Fibroblast of lung (primary cell): ENCODE measurements at regions not wholly inside any gene's neighbourhood (a gene's known extent, or its start where the extent isn't known, plus 50 kb on each side); places are given as distances from the start of the nearest gene placed in this dataset.

Source experiments
- DNase-seq, 2 donors: peaks; one replicate each; pipeline versions ENCODE4 v3.0.0 to v3.0.0-alpha.2; 2010; ENCODE audit warnings: low read depth in 2 of 2
- H2AFZ ChIP-seq: 2 replicates; pipeline ENCODE4 v1.5.1; 2012; ENCODE audit warnings: low read length, control low read depth, inconsistent platforms
- H3K27ac ChIP-seq: 2 replicates; pipeline ENCODE4 v1.5.1; 2011; ENCODE audit warnings: low read length, control low read depth; ENCODE audit not compliant: insufficient read depth
- H3K27me3 ChIP-seq: 2 replicates; pipeline ENCODE4 v1.5.1; 2011; ENCODE audit warnings: mild to moderate bottlenecking, low read length; ENCODE audit not compliant: control insufficient read depth, insufficient read depth
- H3K36me3 ChIP-seq: 2 replicates; pipeline ENCODE4 v1.5.1; 2011; ENCODE audit warnings: low read length; ENCODE audit not compliant: control insufficient read depth, insufficient read depth
- H3K4me1 ChIP-seq: 2 replicates; pipeline ENCODE4 v1.5.1; 2011; ENCODE audit warnings: low read length; ENCODE audit not compliant: control insufficient read depth, insufficient read depth; ENCODE audit errors: extremely low read depth
- H3K4me2 ChIP-seq: 2 replicates; pipeline ENCODE4 v1.5.1; 2011; ENCODE audit warnings: low read length, control low read depth; ENCODE audit not compliant: insufficient read depth; ENCODE audit errors: extremely low read depth
- H3K4me3 ChIP-seq, 4 experiments: fragments of 200-600 bp in 1 of 4; sonication (generic) in 1 of 4; replicated peaks in 1 of 4; 2 replicates each; pipeline ENCODE4 v1.5.1; 2011 to 2016; ENCODE audit warnings: low read length in 4 of 4, low read depth in 3 of 4, mild to moderate bottlenecking in 3 of 4, control low read depth in 2 of 4, inconsistent platforms in 1 of 4, mixed read lengths in 1 of 4; ENCODE audit not compliant: insufficient read depth in 1 of 4; ENCODE audit errors: control extremely low read depth in 1 of 4
- H3K79me2 ChIP-seq: 2 replicates; pipeline ENCODE4 v1.5.1; 2012; ENCODE audit warnings: mild to moderate bottlenecking, low read length, inconsistent platforms; ENCODE audit not compliant: control insufficient read depth, insufficient read depth
- H3K9ac ChIP-seq: 2 replicates; pipeline ENCODE4 v1.5.1; 2011; ENCODE audit warnings: mild to moderate bottlenecking, low read length, control low read depth; ENCODE audit not compliant: insufficient read depth
- H3K9me3 ChIP-seq: 2 replicates; pipeline ENCODE4 v1.5.1; 2012; ENCODE audit warnings: low read depth, low read length; ENCODE audit not compliant: control insufficient read depth, insufficient read depth
- H4K20me1 ChIP-seq: 2 replicates; pipeline ENCODE4 v1.5.1; 2011; ENCODE audit warnings: low read length; ENCODE audit not compliant: control insufficient read depth, insufficient read depth; ENCODE audit errors: extremely low read depth
- EZH2 ChIP-seq: IDR thresholded peaks from 2 replicates; pipeline ENCODE4 v1.5.1; 2012; ENCODE audit warnings: low read length, control low read depth, mild to moderate bottlenecking; ENCODE audit errors: missing control alignments
- TF ChIP-seq, protein P1 (sequence below), 2 donors: IDR thresholded peaks in 1 of 2; conservative IDR thresholded peaks in 1 of 2; 1 replicate in 1 of 2; 2 replicates in 1 of 2; pipeline ENCODE4 v1.5.1; 2011 to 2012; ENCODE audit warnings: low read length in 2 of 2, control low read depth in 1 of 2, inconsistent platforms in 1 of 2, low read depth in 1 of 2, mild to moderate bottlenecking in 1 of 2

DNA sequence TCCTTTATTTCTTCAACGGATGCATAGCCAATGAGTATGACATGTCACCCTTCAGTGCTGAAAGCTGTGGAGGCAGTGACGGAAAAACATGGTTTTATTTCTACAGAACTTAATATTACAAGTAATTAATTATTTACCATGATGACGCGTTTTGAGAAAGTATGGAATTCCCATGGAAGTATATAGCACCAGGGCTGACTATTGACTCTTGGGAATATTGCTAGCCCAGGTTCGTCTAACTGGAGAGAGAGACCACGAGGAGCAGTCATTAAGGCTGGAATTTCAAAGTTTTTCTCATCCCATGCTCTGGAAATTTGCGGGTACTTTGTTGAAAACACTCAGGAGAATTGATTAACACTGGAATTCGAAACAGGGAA, 155.2 kb upstream of the PRSS16 start:
- no peaks in the 10 kb centered on the region for H3K79me2 ChIP-seq
- no peaks in the 10 kb centered on the region for H4K20me1 ChIP-seq
- H2AFZ ChIP-seq = peak overlapping the region; percentile 6
- TF ChIP-seq EZH2 = no peak
- TF ChIP-seq, protein P1, sequence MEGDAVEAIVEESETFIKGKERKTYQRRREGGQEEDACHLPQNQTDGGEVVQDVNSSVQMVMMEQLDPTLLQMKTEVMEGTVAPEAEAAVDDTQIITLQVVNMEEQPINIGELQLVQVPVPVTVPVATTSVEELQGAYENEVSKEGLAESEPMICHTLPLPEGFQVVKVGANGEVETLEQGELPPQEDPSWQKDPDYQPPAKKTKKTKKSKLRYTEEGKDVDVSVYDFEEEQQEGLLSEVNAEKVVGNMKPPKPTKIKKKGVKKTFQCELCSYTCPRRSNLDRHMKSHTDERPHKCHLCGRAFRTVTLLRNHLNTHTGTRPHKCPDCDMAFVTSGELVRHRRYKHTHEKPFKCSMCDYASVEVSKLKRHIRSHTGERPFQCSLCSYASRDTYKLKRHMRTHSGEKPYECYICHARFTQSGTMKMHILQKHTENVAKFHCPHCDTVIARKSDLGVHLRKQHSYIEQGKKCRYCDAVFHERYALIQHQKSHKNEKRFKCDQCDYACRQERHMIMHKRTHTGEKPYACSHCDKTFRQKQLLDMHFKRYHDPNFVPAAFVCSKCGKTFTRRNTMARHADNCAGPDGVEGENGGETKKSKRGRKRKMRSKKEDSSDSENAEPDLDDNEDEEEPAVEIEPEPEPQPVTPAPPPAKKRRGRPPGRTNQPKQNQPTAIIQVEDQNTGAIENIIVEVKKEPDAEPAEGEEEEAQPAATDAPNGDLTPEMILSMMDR (conservative IDR thresholded peaks at IDR 0.05 in 1 of 2, IDR thresholded peaks at IDR 0.05 in 1 of 2; ENCODE audit: low read depth in 1 of 2, low read length in 2 of 2) = no peak
- H3K27me3 ChIP-seq = no peaks in the 10 kb centered on the region
- no peaks in the 10 kb centered on the region for H3K9me3 ChIP-seq
- no peak for DNase-seq
- H3K4me1 ChIP-seq = no peaks in the 10 kb centered on the region
- no peak overlapping the region for H3K27ac ChIP-seq
- H3K4me3 ChIP-seq = peak overlapping the region; percentile 22 to 63 (median 38)
- peak overlapping the region; percentile 81 for H3K4me2 ChIP-seq
- H3K9ac ChIP-seq = no peak overlapping the region
- no peaks in the 10 kb centered on the region for H3K36me3 ChIP-seq

DNA sequence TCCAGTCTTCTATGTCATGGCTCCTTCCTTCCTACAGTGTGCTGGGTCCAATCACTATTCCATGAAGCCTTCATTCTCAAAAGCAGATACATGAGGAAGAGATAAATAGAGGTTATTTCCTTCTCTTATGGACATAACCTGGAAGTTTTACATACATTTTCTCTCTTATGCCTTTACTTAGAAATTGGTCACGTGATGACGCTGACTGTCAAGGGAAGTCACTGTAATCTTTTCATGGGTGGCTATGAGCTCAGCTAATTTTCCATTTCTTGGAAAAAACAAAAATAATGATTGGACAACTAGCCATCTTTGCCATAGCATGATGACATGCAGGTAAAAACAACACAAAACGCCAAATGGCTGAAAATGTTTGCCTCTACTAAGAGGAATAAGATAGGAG, 151.6 kb upstream of the PRSS16 start:
- Histone ChIP-seq H3K27ac (no peak overlapping the region), H3K9me3 (no peaks in the 10 kb centered on the region), H3K9ac (no peak overlapping the region), H3K27me3 (no peaks in the 10 kb centered on the region), H3K36me3 (no peaks in the 10 kb centered on the region), H2AFZ (no peak overlapping the region), H3K4me2 (no peak overlapping the region), H3K4me1 (no peaks in the 10 kb centered on the region), H3K79me2 (no peaks in the 10 kb centered on the region), H4K20me1 (no peaks in the 10 kb centered on the region), H3K4me3 (no peak overlapping the region)
- TF ChIP-seq, protein P1 (conservative IDR thresholded peaks at IDR 0.05 in 1 of 2, IDR thresholded peaks at IDR 0.05 in 1 of 2; ENCODE audit: low read depth in 1 of 2, low read length in 2 of 2) = no peak
- TF ChIP-seq EZH2 = no peak
- no peak for DNase-seq

DNA sequence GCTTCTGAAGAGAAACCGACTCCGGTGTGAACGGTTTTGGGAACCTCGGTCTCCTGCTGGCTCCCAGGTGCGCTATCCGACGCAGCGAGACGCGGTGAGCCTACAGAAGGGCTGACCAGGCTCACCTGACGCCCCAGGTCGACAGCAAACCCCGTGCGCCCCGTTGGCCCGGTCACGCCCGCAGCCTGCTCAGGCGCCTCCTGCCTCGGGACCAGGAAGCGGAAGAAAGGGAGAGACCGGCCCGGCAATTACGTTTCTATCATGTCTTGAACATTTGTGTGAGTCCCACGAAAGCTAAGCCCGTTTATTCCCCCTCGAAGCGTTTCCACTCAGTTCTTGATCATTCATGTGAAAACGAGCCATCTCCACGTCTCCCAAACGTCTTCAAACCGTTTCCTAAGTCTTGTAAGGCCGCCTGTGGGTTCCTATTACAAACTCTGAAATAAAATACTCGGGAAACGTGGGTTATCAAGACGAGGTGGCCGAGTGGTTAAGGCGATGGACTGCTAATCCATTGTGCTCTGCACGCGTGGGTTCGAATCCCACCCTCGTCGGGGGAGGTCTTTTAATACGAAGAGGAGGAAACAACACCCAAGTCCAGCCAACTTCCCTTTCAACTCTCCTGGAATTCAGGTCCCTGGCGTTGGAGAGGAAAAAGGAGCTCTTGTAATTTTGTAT, 150.5 kb upstream of the PRSS16 start:
- peak; percentile 76 to 77 for DNase-seq

More for the DNA sequence above, 150.5 kb upstream of the PRSS16 start:
- no peaks in the 10 kb centered on the region for H3K79me2 ChIP-seq
- H3K9ac ChIP-seq = no peak overlapping the region
- H3K27ac ChIP-seq = no peak overlapping the region
- peak overlapping the region; percentile 42 to 78 (median 62) for H3K4me3 ChIP-seq
- peak overlapping the region; percentile 49 for H2AFZ ChIP-seq
- H3K27me3 ChIP-seq = no peaks in the 10 kb centered on the region
- H3K36me3 ChIP-seq = no peaks in the 10 kb centered on the region
- TF ChIP-seq, protein P1 (conservative IDR thresholded peaks at IDR 0.05 in 1 of 2, IDR thresholded peaks at IDR 0.05 in 1 of 2; ENCODE audit: low read depth in 1 of 2, low read length in 2 of 2) = no peak
- no peak for TF ChIP-seq EZH2
- no peaks in the 10 kb centered on the region for H3K9me3 ChIP-seq
- H4K20me1 ChIP-seq = no peaks in the 10 kb centered on the region
- H3K4me2 ChIP-seq = peak overlapping the region; percentile 36
- no peaks in the 10 kb centered on the region for H3K4me1 ChIP-seq
